HG03442 (cell line): ENCODE measurements at regions not wholly inside any gene's neighbourhood (a gene's known extent, or its start where the extent isn't known, plus 50 kb on each side); places are given as distances from the start of the nearest gene placed in this dataset.
"Not testable (repeated sequence)": the region's sequence is repeated elsewhere in the genome, so short reads cannot be mapped to it uniquely, and the experiment has no call there.

Source experiments
- ATAC-seq: cut with Tn5 transposase; IDR thresholded peaks from one replicate; pipeline ENCODE4 v1.9.1; 2021; ENCODE audit warnings: mild to moderate bottlenecking, moderate library complexity; ENCODE audit not compliant: unreplicated experiment

- no peak for ATAC-seq
Measured at GRCh38 chr4:19119904-19120560, 1098.5 kb upstream of the LCORL start.

DNA sequence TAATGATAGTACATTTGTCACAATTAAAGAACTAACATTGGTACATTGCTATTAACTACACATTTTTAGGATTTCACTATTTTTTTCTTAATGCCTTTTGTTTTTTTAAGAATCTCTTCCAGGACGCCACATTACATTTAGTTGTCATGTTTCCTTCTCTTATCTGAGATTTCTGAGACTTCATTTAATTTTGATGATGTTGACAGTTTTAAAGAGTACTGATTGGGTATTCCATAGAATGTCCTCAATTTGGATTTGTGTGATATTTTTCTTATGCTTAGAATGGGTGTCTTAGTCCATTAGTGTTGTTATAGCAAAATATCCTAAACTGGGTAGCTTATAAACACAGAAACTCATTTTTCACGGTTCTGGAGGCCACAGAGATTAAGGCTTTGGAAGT lies 1095.5 kb upstream of the LCORL start:
- ATAC-seq: no peak

- ATAC-seq: no peak
Measured at GRCh38 chr4:19104176-19104575, 1082.6 kb upstream of the LCORL start.

- ATAC-seq: no peak
Measured at GRCh38 chr4:19095491-19096046, 1074.0 kb upstream of the LCORL start.

DNA sequence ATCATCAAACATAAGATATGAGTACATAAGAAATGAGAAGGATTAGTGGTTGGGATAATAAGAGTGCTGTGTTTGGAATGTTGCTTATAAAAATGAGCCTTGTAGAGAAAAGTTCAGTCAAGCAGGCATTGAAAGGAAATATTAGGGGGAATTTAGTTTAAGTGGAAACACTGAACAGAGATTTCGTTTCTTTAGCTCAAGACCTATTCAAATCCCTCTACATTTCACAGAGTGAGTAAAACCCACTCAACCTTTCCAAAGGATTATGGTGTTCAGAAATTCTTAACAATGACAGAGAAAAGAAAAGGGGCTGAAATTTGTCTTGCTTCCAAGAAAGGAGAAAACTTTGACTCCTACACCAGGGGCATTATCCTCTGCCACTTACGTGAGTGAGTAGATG lies 1072.4 kb upstream of the LCORL start:
- no peak for ATAC-seq

GRCh38 chr4:19092797-19093196 lies 1071.2 kb upstream of the LCORL start:
- no peak for ATAC-seq

DNA sequence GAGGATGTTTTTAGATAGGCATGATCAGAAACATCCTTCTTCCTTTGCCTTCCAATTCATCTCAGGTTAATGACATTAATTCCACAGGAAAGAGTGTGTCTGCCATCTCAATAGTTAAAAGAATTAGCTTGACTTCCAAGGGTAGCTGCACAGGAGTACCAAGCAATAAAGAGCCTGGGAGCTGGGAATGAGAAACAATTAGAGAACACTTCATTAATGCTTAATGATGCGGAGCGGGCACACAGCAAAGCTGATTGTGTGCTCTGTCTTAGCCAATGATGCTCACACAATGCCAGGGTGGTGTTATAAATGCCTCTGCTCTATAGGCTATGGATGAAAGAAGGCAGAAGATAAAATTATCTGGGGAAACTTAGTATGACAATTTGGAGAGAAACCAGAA lies 1052.5 kb upstream of the LCORL start:
- no peak for ATAC-seq

DNA sequence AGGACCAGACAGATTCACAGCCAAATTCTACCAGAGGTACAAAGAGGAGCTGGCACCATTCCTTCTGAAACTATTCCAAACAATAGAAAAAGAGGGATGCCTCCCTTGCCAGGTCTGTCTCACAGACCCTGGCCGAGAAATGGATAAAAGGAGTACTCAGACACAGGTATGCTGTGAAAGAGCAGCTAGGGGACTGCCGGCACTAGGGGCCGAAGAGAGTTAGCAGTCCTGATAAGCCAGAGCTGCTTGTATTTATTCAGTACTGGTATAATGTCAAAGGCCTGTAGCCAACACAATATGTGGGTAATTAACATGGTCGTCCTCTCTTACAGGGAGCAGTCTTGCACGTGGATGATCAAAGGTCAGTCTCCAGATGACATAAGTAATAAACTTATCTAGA lies 1042.1 kb upstream of the LCORL start:
- ATAC-seq: no peak

DNA sequence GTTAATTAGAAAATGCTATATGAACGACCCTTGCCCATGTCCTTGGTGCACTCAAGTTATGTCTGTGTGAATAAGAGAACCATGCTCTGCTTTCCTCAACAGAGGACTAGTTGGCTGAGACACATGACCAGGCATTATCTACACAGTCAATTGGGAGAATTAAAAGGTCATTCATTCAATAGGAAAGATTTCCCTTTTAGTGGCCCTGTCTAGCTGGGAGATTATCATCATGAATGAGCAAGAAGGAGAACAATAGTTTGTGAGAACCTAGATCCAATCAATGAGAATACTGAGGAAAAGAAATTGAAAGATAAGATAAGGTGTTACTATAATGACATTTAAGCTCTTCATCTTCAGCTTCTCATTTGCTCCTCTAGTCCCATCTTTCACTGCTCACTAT lies 1033.4 kb upstream of the LCORL start:
- ATAC-seq: no peak

DNA sequence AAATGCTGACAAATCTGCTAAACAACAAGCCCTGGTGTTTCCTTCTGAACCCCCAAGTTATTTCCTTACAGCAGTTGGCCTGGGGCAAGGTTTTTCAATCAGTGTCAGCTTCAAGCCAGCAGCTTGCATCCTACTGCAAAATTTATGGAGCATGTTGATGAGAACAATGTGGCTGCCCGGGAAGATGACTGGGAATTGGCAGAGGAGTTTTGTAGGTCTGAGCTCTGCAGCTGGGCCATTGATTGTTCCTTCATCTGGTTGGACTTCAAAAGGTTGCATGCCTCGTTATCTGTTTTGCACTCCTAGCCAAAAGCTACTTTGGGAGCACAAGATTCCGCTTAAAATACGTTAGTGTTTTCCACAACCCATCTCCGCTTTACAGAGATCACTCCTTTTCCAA lies 1030.3 kb upstream of the LCORL start:
- no peak for ATAC-seq

- no peak for ATAC-seq
Measured at GRCh38 chr4:19047279-19047880, 1025.8 kb upstream of the LCORL start.

- no peak for ATAC-seq
Measured at GRCh38 chr4:19039816-19040215, 1018.3 kb upstream of the LCORL start.

GRCh38 chr4:19038231-19038630 lies 1016.7 kb upstream of the LCORL start:
- ATAC-seq: no peak

DNA sequence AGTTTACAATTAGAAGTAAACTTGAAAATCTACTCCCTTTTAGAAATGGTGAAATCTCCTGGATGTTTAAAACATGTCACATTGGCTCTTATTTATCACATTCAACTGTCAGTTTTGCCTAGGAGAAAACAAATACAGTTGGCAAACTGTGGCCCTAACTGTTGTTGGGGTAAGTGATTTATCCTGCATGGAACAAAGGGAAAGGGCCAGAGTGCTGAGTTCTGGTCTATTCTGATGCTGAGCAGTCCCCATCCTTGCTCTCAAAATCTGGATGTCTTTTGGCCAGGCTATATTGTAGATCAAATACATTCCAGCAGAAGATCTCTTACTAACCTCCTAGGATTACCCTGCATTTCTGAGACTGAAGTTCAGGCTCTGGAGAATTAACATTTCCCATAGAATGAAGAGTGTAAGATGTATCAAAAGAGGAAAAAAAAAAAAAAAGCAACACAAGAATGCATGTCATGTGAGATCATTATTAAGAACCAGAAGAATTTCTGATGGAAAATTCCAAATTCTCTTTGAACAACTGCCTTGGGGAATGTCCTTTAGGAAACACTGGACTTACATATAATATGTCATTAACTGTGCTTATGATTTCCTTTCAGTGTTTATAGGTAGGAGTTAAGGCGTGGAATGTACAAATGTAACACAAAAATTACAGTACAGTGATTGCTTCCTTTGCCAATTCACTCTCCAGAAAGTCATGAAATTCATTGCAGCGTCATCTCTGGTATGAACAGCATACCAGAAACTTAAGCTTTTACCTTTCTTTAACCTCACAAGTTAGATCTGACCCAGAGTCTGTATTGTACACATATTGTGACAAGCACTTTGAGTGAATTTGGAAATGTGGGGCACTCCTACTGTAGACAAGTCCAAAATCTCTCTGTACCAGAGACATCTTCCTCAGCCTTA lies 1012.5 kb upstream of the LCORL start:
- no peak for ATAC-seq

GRCh38 chr4:19030536-19030935 lies 1009.0 kb upstream of the LCORL start:
- ATAC-seq: no peak

DNA sequence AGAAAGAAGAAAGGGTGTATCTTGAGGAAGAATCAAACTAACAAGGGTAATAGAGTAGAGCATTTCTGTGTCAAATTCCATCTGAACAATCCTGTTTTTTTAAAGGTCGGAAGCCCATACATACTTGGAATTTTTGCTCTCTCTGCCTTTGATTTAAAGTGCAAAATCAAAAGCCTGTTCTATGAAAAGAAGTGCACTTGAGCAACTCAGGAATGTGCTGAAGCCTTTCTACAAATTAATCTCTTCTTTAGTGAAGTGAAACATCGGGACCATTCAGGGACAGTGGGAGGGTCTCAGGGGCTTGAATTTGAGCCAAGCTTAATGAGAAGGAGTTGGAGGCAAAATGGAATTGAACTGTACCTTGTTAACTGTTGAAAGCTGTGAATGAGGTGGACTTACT lies 1008.5 kb upstream of the LCORL start:
- no peak for ATAC-seq

DNA sequence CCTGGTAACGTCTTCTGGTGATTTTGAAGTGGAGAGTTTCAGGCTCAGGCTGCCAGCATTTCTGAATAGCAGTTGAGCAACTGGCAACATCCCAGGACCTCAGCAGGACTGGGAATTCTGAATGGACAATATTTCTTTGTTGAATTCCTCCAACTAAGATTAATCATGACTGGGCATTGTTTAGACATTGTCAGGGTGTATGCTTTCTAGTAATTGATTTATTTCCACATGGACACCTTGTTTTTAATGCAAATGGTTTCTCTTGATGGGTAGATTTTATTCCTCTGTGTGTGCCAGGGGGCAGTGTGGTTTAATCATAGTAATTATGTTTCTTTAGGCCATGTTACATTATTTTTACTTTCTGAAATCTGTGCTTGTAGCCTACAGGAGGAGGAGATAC lies 1004.7 kb upstream of the LCORL start:
- no peak for ATAC-seq

- no peak for ATAC-seq
Measured at GRCh38 chr4:19025031-19025430, 1003.5 kb upstream of the LCORL start.

DNA sequence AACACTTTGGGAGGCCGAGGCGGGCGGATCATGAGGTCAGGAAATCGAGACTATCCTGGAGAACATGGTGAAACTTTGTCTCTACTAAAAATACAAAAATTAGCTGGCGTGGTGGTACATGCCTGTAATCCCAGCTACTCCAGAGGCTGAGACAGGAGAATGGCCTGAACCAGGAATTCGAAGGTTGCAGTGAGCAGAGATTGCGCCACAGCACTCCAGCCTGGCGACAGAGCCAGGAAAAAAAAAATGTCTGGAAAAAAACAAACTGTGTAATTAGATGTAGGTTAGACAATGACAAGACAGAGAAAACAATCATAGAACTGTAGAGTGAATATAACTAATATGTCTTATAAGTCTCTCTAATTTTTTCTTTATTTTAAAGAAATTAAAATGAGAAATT lies 1002.5 kb upstream of the LCORL start:
- no peak for ATAC-seq

DNA sequence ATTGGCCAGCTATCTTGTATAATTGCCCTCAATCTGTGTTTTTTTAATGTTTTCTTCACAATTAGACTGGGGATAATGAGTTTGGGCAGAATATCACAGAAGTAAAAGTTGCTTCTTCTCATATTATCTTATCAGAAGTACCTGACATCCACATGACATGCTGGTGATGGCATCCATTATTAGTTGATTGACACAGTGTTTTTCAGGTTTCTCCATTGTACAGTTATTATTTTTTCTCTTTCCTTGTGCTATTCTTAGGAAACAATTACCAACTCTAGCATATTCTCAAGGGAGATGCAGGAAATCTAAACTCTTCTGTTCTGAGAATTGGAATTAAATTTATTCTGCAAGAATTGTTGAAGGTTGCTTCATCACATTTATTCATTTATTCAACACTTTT lies 1000.1 kb upstream of the LCORL start:
- no peak for ATAC-seq

DNA sequence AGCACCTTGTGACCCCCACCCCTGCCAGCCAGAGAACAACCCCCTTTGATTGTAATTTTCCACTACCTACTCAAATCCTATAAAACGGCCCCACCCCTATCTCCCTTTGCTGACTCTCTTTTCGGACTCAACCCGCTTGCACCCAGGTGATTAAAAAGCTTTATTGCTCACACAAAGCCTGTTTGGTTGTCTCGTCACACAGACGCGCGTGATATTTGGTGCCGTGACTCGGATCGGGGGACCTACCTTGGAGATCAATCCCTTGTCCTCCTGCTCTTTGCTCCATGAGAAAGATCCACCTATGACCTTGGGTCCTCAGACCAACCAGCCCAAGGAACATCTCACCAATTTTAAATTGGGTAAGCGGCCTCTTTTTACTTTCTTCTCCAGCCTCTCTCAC lies 995.0 kb upstream of the LCORL start:
- not testable (repeated sequence) for ATAC-seq

GRCh38 chr4:19014594-19014993 lies 993.0 kb upstream of the LCORL start:
- ATAC-seq: no peak
